ENCODE measurements at regions not wholly inside any gene's neighbourhood (a gene's known extent, or its start where the extent isn't known, plus 50 kb on each side); places are given as distances from the start of the nearest gene placed in this dataset.

DNA sequence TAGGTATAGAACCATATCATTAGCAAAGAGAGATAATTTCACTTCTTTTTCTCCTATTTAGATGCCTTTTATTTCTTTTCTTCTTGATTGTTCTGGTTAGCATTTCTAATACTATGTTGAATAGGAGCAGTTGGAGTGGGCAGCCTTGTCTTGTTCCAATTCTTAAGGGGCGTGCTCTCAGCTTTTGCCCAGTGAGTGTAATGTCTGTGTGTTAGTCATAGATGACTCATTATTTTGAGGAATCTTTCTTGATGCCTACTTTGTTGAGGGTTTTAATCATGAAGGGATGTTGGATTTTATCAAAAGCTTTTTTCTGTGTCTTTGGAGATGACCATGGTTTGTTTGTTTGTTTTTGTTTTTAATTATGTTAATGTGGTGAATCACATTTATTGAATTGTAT is 1453.1 kb upstream of the SLC39A10 start:
- TF ChIP-seq, protein P1, sequence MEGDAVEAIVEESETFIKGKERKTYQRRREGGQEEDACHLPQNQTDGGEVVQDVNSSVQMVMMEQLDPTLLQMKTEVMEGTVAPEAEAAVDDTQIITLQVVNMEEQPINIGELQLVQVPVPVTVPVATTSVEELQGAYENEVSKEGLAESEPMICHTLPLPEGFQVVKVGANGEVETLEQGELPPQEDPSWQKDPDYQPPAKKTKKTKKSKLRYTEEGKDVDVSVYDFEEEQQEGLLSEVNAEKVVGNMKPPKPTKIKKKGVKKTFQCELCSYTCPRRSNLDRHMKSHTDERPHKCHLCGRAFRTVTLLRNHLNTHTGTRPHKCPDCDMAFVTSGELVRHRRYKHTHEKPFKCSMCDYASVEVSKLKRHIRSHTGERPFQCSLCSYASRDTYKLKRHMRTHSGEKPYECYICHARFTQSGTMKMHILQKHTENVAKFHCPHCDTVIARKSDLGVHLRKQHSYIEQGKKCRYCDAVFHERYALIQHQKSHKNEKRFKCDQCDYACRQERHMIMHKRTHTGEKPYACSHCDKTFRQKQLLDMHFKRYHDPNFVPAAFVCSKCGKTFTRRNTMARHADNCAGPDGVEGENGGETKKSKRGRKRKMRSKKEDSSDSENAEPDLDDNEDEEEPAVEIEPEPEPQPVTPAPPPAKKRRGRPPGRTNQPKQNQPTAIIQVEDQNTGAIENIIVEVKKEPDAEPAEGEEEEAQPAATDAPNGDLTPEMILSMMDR (IDR thresholded peaks at IDR 0.05 in 4 of 5, conservative IDR thresholded peaks at IDR 0.05 in 1 of 5) = no peak
- TF ChIP-seq POLR2A (IDR thresholded peaks at IDR 0.05) = no peak
